SK-N-SH treated with all-trans-retinoic acid at 6 μM for 48 hours (cell line): ENCODE measurements at regions not wholly inside any gene's neighbourhood (a gene's known extent, or its start where the extent isn't known, plus 50 kb on each side); places are given as distances from the start of the nearest gene placed in this dataset.

Source experiments
- ATAC-seq: fragments of 200-7000 bp; cut with Tn5 transposase; 3 replicates; pipeline ENCODE4 v1.9.1; 2020; ENCODE audit warnings: mild to moderate bottlenecking, moderate library complexity
- ARNTL ChIP-seq: fragments of 450-650 bp; formaldehyde crosslinking; IDR thresholded peaks from 2 replicates; pipeline ENCODE4 v1.5.0; 2020; ENCODE audit warnings: low read depth, mild to moderate bottlenecking, moderate library complexity, borderline replicate concordance
- BACH2 ChIP-seq: fragments of 250-450 bp; sonication (Bioruptor Pico); IDR thresholded peaks from 2 replicates; pipeline ENCODE4 v1.9.0; 2021; ENCODE audit warnings: mild to moderate bottlenecking, borderline replicate concordance
- CSDC2 ChIP-seq: fragments of 250-450 bp; sonication (Bioruptor Pico); IDR thresholded peaks from 2 replicates; pipeline ENCODE4 v1.5.0; 2020; ENCODE audit warnings: mild to moderate bottlenecking, moderate library complexity
- CSRNP3 ChIP-seq: fragments of 250-450 bp; sonication (Bioruptor Pico); IDR thresholded peaks from 2 replicates; pipeline ENCODE4 v1.5.1; 2021; ENCODE audit warnings: mild to moderate bottlenecking, moderate library complexity
- ESRRG ChIP-seq: fragments of 250-450 bp; sonication (Bioruptor Pico); IDR thresholded peaks from 2 replicates; pipeline ENCODE4 v1.6.1; 2021; ENCODE audit warnings: mild to moderate bottlenecking
- GLIS3 ChIP-seq: fragments of 250-450 bp; sonication (Bioruptor Pico); IDR thresholded peaks from 2 replicates; pipeline ENCODE4 v1.5.0; 2020; ENCODE audit warnings: mild to moderate bottlenecking, moderate library complexity
- ISL1 ChIP-seq: fragments of 250-450 bp; sonication (Bioruptor Pico); IDR thresholded peaks from 2 replicates; pipeline ENCODE4 v2.1.2; 2022; ENCODE audit warnings: mild to moderate bottlenecking, moderate library complexity
- OSR1 ChIP-seq: fragments of 250-450 bp; sonication (Bioruptor Pico); IDR thresholded peaks from 2 replicates; pipeline ENCODE4 v1.8.0; 2022; ENCODE audit warnings: moderate library complexity, mild to moderate bottlenecking, inconsistent platforms
- PATZ1 ChIP-seq: fragments of 250-450 bp; sonication (Bioruptor Pico); IDR thresholded peaks from 2 replicates; pipeline ENCODE4 v1.8.0; 2020; ENCODE audit warnings: mild to moderate bottlenecking, moderate library complexity, borderline replicate concordance
- POU6F1 ChIP-seq: fragments of 250-450 bp; sonication (Bioruptor Pico); IDR thresholded peaks from 2 replicates; pipeline ENCODE4 v1.8.0; 2021; ENCODE audit warnings: low read depth, mild to moderate bottlenecking, moderate library complexity, borderline replicate concordance
- PPARA ChIP-seq: fragments of 250-450 bp; sonication (Bioruptor Pico); IDR thresholded peaks from 2 replicates; pipeline ENCODE4 v1.5.0; 2020; ENCODE audit warnings: mild to moderate bottlenecking, borderline replicate concordance
- RARB ChIP-seq: fragments of 250-450 bp; sonication (Bioruptor Pico); IDR thresholded peaks from 2 replicates; pipeline ENCODE4 v1.8.0; 2021; ENCODE audit warnings: mild to moderate bottlenecking, moderate library complexity
- SNAI2 ChIP-seq: fragments of 250-450 bp; sonication (Bioruptor Pico); IDR thresholded peaks from 2 replicates; pipeline ENCODE4 v1.5.0; 2020; ENCODE audit warnings: mild to moderate bottlenecking, moderate library complexity
- TCF4 ChIP-seq: fragments of 250-450 bp; sonication (Bioruptor Pico); IDR thresholded peaks from 2 replicates; pipeline ENCODE4 v1.8.0; 2021; ENCODE audit warnings: mild to moderate bottlenecking, moderate library complexity, borderline replicate concordance
- TOX ChIP-seq: fragments of 250-450 bp; sonication (Bioruptor Pico); IDR thresholded peaks from 2 replicates; pipeline ENCODE4 v1.8.0; 2021; ENCODE audit warnings: mild to moderate bottlenecking, moderate library complexity, borderline replicate concordance
- ZC3H10 ChIP-seq: fragments of 250-450 bp; sonication (Bioruptor Pico); IDR thresholded peaks from 2 replicates; pipeline ENCODE4 v1.5.1; 2021; ENCODE audit warnings: mild to moderate bottlenecking, moderate library complexity
- ZFP3 ChIP-seq: fragments of 250-450 bp; sonication (Bioruptor Pico); IDR thresholded peaks from 2 replicates; pipeline ENCODE4 v1.5.0; 2020; ENCODE audit warnings: mild to moderate bottlenecking, moderate library complexity
- ZFP30 ChIP-seq: fragments of 450-650 bp; formaldehyde crosslinking; IDR thresholded peaks from 2 replicates; pipeline ENCODE4 v1.5.0; 2022; ENCODE audit warnings: mild to moderate bottlenecking, moderate library complexity
- ZNF565 ChIP-seq: fragments of 450-650 bp; formaldehyde crosslinking; conservative IDR thresholded peaks from 2 replicates; pipeline ENCODE4 v1.5.0; 2020; ENCODE audit warnings: low read depth, mild to moderate bottlenecking, moderate library complexity
- ZNF70 ChIP-seq: fragments of 450-650 bp; formaldehyde crosslinking; IDR thresholded peaks from 2 replicates; pipeline ENCODE4 v1.5.0; 2020; ENCODE audit warnings: mild to moderate bottlenecking, moderate library complexity
- ZNF8 ChIP-seq: fragments of 450-650 bp; formaldehyde crosslinking; IDR thresholded peaks from 2 replicates; pipeline ENCODE4 v1.5.0; 2020; ENCODE audit warnings: mild to moderate bottlenecking, moderate library complexity
- TF ChIP-seq, protein P1 (sequence below): fragments of 250-450 bp; sonication (Bioruptor Pico); IDR thresholded peaks from 2 replicates; pipeline ENCODE4 v1.5.1; 2020; ENCODE audit warnings: low read depth, mild to moderate bottlenecking, moderate library complexity

DNA sequence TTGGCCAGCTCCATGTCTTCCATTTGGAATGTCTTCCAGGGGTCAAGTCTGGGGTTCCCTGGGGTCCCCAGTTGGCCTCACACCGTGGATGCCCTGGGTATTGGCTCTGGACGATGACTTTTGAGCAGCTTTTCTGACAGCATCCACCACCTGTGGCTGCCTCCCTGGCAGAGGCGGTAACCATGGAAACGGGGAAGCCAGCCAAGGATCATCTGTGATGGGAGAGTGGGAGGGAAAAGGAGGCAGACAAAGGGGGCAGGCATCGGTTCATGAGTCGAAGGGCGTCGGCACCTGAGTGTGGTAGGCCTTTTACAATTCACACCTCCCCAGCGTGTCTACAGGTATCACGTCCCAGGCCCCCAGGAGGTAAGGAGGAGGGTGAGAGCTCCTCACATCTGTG, 152.2 kb downstream of the ASMT start:
- no peak for TF ChIP-seq CSRNP3
- TF ChIP-seq OSR1 (CRISPR knock-in tag), result no peak
- TF ChIP-seq TOX (CRISPR knock-in tag), result no peak
- no peak for TF ChIP-seq ZNF565 (CRISPR knock-in tag)
- TF ChIP-seq SNAI2 (CRISPR knock-in tag), result no peak
- TF ChIP-seq TCF4 (CRISPR knock-in tag), result no peak
- TF ChIP-seq, all 23 proteins: peak for 0
- ATAC-seq, result no peak

GRCh38 chrX:1778817-1779216, 164.0 kb downstream of the ASMT start:
- TF ChIP-seq ZC3H10 (CRISPR knock-in tag), result no peak
- TF ChIP-seq TCF4 (CRISPR knock-in tag), result no peak
- no peak for TF ChIP-seq ZFP3 (CRISPR knock-in tag)
- TF ChIP-seq ZFP30 (CRISPR knock-in tag), result no peak
- no peak for TF ChIP-seq ARNTL (CRISPR knock-in tag)
- TF ChIP-seq ZNF70 (CRISPR knock-in tag), result no peak
- no peak for TF ChIP-seq PATZ1 (CRISPR knock-in tag)
- TF ChIP-seq RARB (CRISPR knock-in tag), result no peak
- no peak for TF ChIP-seq PPARA
- no peak for TF ChIP-seq GLIS3
- no peak for TF ChIP-seq POU6F1 (CRISPR knock-in tag)
- TF ChIP-seq CSRNP3, result no peak
- no peak for TF ChIP-seq TOX (CRISPR knock-in tag)
- TF ChIP-seq ZNF8 (CRISPR knock-in tag), result no peak
- no peak for TF ChIP-seq SNAI2 (CRISPR knock-in tag)
- TF ChIP-seq, protein P1, sequence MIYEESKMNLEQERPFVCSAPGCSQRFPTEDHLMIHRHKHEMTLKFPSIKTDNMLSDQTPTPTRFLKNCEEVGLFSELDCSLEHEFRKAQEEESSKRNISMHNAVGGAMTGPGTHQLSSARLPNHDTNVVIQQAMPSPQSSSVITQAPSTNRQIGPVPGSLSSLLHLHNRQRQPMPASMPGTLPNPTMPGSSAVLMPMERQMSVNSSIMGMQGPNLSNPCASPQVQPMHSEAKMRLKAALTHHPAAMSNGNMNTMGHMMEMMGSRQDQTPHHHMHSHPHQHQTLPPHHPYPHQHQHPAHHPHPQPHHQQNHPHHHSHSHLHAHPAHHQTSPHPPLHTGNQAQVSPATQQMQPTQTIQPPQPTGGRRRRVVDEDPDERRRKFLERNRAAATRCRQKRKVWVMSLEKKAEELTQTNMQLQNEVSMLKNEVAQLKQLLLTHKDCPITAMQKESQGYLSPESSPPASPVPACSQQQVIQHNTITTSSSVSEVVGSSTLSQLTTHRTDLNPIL (CRISPR knock-in tag), result no peak
- no peak for TF ChIP-seq OSR1 (CRISPR knock-in tag)
- no peak for TF ChIP-seq BACH2 (CRISPR knock-in tag)
- TF ChIP-seq CSDC2 (CRISPR knock-in tag), result no peak
- no peak for ATAC-seq

DNA sequence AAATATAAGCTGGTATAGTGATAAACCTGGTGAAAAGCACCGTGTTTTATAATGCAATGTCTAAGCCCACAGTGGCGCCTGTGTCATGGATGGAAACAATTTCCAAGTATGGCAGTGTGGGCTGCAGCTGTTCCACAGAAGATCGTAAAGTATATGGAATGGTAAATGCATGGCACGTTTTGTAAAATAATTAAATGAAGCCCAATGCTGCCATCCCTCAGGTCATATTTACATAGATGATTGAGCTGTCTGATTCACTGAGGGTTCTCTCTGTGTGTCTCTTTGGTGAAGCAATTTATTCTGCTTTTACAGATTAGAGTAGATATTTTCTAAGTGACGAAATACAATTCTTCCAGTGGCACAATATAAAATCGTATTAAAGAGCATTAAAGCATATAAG, 164.8 kb downstream of the ASMT start:
- TF ChIP-seq ZNF565 (CRISPR knock-in tag) (no peak), TOX (CRISPR knock-in tag) (no peak), ESRRG (CRISPR knock-in tag) (no peak), ZNF70 (CRISPR knock-in tag) (no peak), PATZ1 (CRISPR knock-in tag) (no peak), POU6F1 (CRISPR knock-in tag) (no peak), TCF4 (CRISPR knock-in tag) (no peak), ZNF8 (CRISPR knock-in tag) (no peak), ZFP30 (CRISPR knock-in tag) (no peak), CSRNP3 (no peak), ZFP3 (CRISPR knock-in tag) (no peak), GLIS3 (no peak), ISL1 (CRISPR knock-in tag) (no peak)
- TF ChIP-seq, protein P1 (CRISPR knock-in tag), result no peak
- TF ChIP-seq, all 23 proteins: peak for 0

More for the DNA sequence above, 164.8 kb downstream of the ASMT start:
- ATAC-seq, result no peak
